NCI-H345 (cell line): ENCODE measurements at regions not wholly inside any gene's neighbourhood (a gene's known extent, or its start where the extent isn't known, plus 50 kb on each side); places are given as distances from the start of the nearest gene placed in this dataset.
"Not testable (repeated sequence)": the region's sequence is repeated elsewhere in the genome, so short reads cannot be mapped to it uniquely, and the experiment has no call there.

Source experiments
- DNase-seq: peaks from one replicate; lab custom pipeline; 2025; lab: John Stamatoyannopoulos, UW

DNA sequence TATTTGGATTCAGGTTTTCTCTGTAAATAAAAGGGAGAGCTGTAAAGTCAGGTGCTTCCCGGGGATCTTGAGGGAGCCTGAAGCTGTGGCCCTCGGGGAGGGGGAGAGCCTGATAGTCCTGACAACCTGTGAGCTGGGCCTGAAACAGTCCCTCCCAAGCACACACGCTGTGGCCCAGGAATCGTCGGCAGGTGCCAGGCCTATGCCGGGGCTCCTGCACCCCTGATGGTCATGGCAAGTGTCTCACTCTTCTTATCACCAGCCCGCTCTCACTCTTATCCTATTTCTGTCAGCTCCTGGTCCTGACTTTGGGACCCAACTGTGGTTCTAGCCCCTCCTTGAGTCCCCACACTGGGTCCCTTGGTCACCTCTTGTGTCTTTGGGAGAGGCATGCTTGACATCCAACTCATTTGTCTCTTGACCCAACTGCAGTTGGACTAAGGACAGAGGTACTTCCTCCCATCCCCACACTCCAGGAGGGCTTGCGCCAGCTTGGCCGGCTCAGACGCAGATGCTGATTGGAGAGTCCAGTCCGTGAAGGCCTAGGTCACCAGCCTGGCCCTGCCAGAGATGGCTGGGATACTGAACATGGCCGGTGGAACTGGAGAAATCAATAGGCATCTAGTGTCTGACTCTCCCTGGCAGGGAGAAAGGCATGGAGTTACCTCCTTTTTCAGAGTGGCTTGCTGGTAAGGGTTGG, 170.5 kb upstream of the WSCD1 start:
- DNase-seq, result no peak

DNA sequence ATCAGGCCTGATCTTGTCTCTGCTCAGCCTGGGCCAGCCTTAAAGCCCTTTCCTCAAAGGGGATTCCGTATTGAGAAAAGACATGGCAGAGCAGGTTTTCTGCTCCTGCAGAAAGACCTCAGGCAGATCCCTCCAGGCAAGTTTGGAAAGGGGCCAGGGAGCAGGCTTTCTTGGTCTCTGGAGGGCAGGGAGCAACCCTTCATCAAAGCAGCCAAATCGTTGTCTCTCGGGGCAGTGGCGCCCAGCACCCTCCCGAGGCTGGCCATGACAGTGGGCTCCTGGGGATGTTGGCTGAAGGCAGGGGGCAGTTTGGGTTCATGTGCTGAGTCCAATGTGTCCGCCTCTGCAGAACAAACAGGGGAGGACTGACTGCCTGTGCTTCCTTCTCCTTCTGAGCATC, 168.4 kb upstream of the WSCD1 start:
- no peak for DNase-seq

DNA sequence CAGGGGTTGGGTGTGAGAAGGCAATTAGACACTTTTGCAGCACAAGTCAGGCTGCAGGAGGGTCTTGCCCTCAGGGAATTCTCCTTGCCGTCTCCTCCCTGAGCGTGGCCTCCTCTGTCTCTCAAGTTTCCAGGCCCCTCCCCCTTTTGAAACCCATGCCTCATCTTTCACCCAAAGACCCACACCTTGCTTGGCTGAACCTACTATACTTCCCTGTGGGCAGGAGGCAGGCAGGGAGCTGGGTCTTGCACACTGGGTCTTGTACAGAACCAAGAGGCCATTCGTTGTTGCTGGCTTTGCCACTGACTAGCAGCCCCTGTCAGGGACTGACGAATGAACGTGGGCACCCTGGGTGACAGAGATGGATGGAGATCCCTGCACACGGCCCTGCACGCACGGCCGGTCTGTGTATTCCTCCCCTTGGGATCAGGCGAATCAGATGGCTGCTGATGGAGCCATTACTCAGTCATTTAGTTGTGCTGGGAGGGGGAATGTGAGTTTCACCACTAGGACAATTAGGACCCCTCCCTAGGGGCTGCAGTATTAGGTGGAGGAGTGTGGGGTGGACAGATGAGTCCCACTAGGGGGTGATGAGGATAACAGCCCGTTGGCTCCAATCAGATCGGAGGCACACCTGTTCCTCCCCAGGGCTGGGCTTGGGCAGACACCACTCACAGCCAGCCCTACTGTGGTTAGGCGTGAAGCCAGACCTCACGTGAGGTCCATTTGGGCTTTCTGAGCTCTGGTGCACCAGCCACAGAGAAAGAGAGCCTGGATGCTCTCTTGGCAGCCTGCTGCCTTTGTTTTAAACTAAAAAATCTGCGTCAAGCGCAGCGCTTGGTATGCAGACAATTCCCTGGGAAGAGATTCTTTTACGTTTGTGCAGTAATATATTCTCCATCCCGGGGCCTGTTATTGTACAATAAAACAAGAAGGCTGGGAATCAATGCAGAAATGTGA, 167.7 kb upstream of the WSCD1 start:
- DNase-seq, result no peak

DNA sequence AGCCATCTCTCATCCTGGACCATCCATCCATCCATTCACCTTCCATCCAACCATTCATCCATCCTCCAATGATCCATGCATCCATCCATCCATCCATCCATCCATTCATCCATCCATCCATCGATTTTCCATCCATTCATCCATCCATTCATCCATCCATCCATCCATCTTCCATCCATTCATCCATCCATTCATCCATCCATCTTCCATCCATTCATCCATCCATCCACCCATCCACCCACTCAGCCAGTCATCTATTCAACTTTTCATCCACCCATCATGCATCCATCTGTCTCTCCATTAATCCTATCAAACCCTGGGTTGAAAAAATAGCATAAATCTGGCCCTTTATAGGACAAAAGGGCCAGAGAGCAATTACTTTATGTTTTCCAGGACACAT, 158.3 kb upstream of the WSCD1 start:
- no peak for DNase-seq

DNA sequence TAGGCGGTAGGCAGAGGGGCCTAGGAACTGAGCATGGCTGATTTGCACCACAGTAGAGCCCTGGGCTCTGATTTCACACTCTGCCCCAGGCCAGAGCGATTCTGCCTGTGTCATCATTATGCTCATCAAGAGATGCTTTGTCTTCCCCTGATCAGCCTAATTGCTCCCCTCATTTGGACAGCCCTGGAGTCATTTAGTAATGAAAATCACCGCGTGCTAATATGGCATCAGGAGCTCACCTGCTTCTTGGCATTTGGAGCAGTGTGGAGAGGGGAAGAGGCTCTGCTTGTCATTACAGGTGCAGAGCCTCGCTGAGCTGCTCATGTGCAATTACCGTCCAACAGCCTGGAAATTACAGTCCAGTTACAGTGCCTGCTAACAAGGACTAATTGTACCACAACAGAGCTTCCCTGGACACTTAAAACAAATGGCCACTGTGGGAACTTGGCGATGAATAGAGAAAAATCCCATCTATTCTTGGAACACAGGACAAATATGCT, 157.1 kb upstream of the WSCD1 start:
- DNase-seq, result no peak

DNA sequence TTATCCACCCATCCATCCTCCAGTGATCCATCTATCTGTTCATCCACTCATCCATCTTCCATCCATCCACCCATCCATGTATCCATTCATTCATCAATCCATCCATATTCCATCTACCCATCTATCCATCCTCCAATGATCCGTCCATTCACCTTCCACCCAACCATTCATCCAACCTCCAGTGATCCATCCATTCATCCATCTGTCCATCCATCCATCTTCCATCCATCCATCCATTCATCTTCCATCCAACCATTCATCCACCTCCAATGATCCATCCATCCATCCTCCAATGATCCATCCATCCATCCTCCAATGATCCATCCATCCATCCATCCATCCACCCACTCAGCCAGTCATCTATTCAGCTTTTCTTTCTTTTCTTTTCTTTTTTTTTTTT, 156.5 kb upstream of the WSCD1 start:
- no peak for DNase-seq

DNA sequence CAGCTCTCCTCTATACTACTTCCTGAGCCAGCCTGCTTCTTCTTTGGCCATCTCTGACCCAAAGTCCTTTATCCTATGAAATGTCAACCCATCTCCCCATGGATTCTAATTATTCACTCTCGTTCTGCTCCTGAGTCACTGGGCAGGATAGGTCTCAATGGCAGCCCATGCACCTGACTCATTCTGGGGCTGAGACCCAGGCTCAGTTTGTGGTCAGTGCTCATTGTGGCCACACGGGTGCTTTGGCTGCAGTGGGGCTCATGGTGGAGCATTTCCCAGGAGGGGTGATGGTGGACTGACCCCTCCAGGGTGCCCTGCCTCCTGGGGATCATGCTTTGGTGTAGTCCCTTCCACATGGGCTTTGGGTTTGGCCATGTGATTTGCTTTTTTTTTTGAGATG, 154.8 kb upstream of the WSCD1 start:
- no peak for DNase-seq

DNA sequence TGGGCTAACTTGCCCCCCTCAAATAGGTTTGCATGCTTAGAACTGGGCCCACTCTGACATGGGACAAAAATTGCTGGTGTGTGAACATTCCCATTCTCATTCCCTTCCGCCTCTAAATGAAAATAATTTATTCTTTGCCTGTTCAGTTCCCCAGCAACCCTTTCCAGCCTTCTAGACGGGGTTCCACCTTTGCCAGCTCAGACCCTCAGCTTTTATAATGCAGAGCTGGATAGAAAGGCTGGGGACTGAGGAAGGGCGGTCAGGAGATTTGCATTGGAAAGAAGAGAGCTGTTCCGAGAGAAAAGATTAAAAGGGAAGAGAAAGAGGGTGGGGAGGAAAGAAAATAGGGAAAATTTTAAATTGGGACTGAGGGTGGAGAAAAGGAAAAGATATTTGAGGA, 151.1 kb upstream of the WSCD1 start:
- DNase-seq, result no peak

DNA sequence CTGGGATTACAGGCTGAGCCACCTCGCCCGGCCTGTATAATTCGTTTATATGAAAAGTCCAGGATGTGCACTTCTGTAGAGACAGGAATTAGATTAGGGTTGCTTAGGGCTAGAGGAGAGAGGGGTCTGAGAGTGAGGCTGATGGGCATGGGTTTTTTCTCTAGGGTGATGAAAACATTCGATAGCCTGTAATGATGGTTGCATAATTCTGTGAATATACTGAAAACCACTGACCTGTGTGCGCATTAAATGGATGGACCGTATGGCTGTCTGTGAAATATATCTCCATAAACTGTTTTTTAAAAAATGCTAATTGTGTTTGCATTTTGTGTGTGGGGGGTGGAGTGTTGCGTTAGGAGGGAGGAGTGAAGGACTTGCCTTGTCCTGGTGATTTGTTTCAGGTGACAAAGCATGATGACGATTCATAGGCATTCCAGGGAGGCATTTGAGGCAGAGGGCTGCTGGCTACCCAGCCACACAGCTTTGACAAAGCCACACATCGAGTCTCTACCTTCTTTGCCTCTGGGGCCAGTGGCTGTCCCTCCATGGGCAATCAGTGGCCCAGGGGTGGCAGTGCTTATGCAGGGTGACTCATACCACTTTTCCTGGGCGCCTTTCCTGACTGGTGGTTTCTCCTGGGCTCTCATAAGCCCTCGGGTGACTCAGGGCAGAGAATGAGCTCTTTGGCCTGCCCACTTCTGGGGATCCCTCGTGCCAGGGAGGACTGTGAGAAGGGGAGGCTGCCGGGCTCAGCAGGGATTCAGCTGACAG, 148.5 kb upstream of the WSCD1 start:
- no peak for DNase-seq

DNA sequence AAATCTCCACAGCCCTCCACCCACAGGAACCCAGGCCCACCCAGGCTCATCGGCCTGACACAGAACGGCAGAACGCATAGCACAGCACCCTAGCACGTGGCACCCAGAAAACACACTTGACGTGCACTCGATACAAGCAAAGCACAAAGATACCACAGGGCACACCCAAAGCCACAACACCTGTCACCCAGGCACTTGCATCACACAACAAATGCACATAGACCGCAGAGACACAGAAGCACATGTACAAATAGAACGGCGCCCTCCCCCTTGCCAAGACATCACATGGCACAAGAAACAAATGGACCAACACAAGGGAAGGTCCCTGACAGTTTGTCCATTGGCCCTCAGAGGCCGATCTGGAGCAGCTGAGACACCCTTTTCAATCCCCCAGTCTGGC, 147.7 kb upstream of the WSCD1 start:
- no peak for DNase-seq

DNA sequence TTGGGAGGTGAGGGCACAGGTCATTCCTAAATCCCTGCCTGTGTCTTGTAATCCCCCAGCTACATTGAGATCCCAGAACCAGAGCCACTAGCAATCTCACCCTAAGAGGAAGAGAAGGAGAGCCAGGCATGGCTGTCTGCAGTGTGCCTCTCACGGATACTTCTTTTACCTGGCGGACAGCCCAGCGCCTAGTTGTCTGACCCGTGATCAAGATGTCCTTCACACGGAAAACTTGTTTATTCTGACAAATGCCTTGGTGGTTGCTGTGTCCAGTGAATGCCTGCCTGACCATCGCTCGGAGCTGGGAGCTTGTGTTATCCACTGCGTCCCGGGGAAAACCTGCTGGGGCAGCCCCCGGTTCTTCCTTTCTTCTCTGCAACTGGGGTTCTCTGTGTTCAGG, 140.5 kb upstream of the WSCD1 start:
- no peak for DNase-seq

DNA sequence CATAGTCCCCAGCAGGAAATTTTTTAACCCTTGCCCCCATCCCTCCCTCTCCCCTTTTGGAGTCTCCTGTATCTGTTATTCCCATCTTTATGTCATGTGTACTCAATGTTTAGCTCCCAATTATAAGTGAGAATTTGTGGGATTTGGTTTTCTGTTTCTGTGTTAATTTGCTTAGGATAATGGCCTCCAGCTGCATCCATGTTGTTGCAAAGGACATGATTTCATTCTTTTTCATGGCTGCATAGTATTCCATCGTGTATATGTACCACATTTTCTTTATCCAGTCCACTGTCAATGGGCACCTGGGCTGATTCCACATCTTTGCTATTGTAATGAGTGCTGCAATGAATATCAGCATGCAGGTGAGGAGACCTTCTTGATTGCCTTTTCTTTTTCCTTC, 139.6 kb upstream of the WSCD1 start:
- not testable (repeated sequence) for DNase-seq

DNA sequence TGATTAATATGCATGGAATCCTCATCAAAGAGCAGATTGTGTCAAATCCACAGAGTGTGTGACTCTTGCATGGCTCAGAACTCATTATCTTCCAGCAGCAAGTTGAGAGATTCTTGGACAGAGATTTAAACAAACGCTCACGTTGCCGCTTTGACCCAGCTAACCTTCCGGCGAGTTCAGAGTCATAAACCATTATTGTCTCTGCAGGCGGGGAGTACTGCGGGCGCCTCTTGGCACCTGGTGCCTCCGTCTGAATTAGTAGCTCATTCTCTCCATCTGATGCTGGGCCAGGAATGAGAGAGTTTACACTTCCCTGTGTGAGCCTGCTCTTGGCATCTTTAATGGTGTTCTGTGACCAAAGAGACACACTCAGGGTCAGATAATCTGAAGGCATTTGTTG, 138.6 kb upstream of the WSCD1 start:
- DNase-seq, result no peak

DNA sequence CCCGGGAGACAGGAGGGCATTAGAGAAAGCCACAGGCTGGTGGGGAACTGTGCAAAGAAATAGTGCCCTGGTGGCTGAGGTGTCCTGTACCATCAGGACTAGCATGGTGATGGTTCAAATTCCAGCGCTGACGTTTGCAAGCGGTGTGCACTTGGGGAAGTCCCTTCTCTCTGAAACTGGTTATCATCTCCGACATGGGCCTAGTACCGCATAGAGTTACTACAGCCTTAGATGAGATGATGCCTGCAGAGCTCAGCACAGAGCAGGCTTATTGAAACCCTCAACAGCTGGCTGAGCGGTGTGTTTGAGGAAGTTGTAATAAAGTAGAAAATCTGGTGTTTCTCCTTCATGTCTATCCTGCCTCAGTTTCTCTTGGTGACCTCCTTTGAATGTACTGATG, 136.7 kb upstream of the WSCD1 start:
- DNase-seq, result no peak

DNA sequence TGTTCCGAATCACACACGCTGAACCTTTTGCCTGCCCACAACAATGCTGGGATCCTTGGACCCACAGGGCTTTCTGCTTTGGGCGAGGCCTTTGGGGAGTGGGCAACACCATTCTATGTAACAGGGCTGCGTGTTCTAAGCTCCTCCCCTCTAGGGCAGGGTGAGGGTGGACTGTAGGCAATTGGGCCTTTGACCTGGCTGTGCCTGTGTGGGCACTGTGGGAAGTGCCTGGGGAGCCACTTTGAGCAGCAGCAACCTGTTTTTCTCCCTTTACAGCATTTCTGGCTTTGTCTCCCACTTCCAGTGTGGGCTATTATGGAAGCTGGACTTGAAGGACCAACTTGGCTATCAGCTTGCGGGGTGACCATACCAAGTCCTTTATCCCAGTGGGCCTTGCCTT, 128.9 kb upstream of the WSCD1 start:
- DNase-seq, result no peak

DNA sequence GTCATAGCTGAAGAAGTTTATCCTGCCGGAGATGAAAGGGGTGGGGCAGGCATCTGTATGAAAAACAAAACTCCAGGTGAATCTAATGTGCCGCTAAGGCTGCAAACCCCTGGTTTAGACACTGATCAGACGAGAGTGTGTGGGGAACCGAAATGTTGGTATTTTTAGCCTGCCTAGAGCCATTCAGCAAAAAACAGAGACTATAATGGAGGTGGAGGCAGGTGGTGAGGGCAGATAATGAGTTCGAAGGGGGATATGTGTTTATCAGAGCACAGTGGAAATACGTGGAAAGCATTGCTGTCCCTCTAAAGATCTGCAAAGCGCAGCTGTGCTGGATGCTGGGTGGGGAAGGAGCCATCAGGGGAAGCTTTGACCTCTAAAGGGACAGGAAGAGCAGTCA, 127.5 kb upstream of the WSCD1 start:
- no peak for DNase-seq

DNA sequence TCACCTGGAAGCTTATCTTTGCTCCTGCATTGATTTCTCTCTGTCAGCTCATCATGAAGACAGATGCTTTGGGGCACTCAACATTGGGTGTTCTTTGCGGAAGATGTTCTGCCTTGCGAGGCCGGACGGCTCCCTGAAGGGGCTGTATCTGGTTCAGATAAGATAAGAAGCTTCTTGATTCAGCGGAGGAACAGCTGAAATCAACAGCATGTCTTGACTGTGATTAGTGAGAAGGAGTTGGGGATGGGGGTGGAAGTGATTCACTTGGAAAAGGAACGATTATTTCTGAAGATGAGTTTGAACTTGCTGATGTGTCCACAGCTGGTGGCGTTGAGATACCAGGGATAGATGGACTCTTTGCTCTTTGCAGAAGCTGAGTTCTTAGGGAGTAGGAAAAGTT, 126.9 kb upstream of the WSCD1 start:
- no peak for DNase-seq

DNA sequence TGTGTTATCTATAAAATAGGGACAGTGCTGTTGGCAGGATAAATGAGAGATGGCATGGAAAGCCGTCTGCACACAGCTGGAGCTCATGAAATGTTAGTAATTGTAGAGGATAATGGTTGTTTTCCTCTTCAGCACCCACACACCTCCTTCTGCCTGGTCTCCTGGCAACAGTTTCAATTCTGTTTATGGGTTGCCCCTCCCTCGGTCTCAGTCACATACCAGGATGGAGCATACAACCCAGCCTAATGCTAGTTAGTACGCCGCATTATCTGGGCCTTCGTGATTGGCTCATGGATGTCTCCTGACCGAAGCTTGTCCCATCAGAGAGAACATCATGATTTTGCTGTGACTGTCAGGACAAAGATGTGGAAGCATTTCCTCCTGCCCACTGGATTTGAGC, 126.2 kb upstream of the WSCD1 start:
- no peak for DNase-seq

DNA sequence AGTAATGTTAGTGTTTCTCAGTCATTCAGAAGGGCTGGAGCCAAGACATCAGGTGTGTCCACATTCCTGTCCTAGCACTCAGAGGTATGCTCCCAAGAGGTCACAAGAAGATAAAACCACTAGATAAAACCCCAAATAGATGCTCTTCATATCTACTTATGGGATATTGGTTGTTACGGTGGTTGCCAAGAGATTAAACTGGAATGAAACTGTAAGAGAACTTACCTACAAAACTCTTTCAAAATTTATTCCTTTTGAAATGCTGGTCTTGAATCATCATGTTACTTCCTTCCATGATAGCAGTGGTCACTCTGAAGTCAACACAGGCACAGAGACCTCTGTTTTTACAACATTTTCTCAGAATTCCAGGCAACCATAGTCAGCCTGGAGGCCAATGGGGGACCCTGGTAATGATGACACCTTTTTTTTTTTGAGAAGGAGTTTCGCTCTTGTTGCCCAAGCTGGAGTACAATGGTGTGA, 122.4 kb upstream of the WSCD1 start:
- DNase-seq, result no peak

DNA sequence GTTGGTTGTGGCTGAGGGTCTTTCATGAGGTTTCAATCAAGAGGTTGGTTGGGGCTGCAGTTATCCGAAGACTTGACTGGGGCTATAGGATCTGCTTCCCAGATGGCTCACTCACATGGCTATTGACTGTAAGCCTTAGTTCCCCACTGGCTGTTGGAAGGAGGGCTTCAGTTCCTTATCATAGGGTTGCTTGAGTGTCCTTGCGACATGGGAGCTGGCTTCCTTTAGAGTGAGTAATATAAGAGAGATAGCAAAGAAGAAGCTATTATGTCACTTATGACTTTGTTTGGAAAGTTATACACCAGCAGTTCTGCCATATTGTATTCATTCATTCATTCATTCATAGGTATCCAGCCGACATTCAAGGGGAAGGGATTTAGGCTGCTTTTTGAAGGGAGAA, 121.4 kb upstream of the WSCD1 start:
- DNase-seq, result no peak

DNA sequence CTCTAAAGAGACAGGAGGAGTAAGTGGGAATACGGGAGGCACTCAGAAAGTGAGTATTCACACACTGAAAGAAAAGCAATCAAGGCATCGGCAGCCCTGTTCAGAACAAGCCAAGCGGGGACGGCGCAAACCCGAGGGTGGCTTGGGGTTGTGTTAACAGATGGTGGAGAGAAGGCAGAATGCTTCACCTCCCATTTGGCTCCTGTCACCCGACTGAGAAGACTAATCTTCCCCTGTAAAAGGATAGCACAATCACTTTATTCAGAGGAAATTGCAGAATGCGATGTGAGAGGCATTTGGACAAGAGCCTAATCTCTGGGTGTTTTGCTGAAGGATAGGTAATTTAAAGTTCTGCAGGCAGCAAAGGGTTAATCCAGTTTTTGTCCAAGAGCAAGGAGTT, 119.3 kb upstream of the WSCD1 start:
- no peak for DNase-seq

DNA sequence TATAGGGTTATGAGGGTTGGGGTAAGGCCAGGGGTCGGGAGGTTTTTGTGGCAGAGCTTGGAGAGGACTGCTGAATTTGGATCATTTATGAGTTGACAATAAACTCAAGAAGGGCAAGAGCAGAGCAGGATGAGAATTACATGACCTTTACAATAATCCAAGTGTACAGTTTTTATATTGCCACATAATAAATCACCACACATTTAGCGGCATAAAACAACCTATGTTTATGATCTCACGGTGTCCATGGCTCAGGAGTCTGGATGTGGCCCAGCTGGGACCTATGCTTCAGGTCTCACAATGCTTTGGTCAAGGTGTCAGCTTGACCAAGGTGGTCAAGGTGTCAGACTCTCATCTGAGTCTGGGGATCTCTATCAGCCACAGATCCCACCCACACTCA, 118.3 kb upstream of the WSCD1 start:
- DNase-seq, result no peak
